ENCODE measurements at regions not wholly inside any gene's neighbourhood (a gene's known extent, or its start where the extent isn't known, plus 50 kb on each side); places are given as distances from the start of the nearest gene placed in this dataset.

- H3K4me3 ChIP-seq (ENCODE audit: low read depth, low read length), result no peak overlapping the region
- H3K36me3 ChIP-seq, result no peaks in the 10 kb centered on the region
- no peak for DNase-seq
- no peaks in the 10 kb centered on the region for H3K9me3 ChIP-seq (ENCODE audit: severe bottlenecking)
- H3K27me3 ChIP-seq (ENCODE audit: insufficient read depth, low read depth, severe bottlenecking), result no peaks in the 10 kb centered on the region
- no peak for TF ChIP-seq CTCF (IDR thresholded peaks at IDR 0.05; ENCODE audit: low read depth, low read length)
- H3K27ac ChIP-seq, result no peak overlapping the region
Measured at GRCh38 chr7:24407965-24408364, 124.0 kb downstream of the NPY start.

- no peaks in the 10 kb centered on the region for H3K36me3 ChIP-seq
Measured at GRCh38 chr7:24408798-24409430, 124.9 kb downstream of the NPY start.

GRCh38 chr7:24409431-24410024, 125.5 kb downstream of the NPY start:
- Histone ChIP-seq H3K9me3 (ENCODE audit: severe bottlenecking) (no peaks in the 10 kb centered on the region), H3K4me3 (ENCODE audit: low read depth, low read length) (no peak overlapping the region), H3K27ac (no peak overlapping the region), H3K27me3 (ENCODE audit: insufficient read depth, low read depth, severe bottlenecking) (no peaks in the 10 kb centered on the region), H3K36me3 (no peaks in the 10 kb centered on the region)
- DNase-seq, result no peak
- no peak for TF ChIP-seq CTCF (IDR thresholded peaks at IDR 0.05; ENCODE audit: low read depth, low read length)

More at GRCh38 chr7:24408798-24409430, 124.9 kb downstream of the NPY start:
- Histone ChIP-seq H3K27me3 (ENCODE audit: insufficient read depth, low read depth, severe bottlenecking) (no peaks in the 10 kb centered on the region), H3K4me3 (ENCODE audit: low read depth, low read length) (no peak overlapping the region), H3K27ac (no peak overlapping the region), H3K9me3 (ENCODE audit: severe bottlenecking) (no peaks in the 10 kb centered on the region)
- no peak for DNase-seq
- no peak for TF ChIP-seq CTCF (IDR thresholded peaks at IDR 0.05; ENCODE audit: low read depth, low read length)

- no peak overlapping the region for H3K27ac ChIP-seq
- no peak for DNase-seq
Measured at GRCh38 chr7:24411226-24411625, 127.2 kb downstream of the NPY start.

GRCh38 chr7:24417526-24418120, 133.6 kb downstream of the NPY start:
- no peak for DNase-seq
- no peak for TF ChIP-seq CTCF (IDR thresholded peaks at IDR 0.05; ENCODE audit: low read depth, low read length)
- H3K27me3 ChIP-seq (ENCODE audit: insufficient read depth, low read depth, severe bottlenecking), result no peaks in the 10 kb centered on the region
- H3K9me3 ChIP-seq (ENCODE audit: severe bottlenecking), result no peaks in the 10 kb centered on the region
- no peaks in the 10 kb centered on the region for H3K36me3 ChIP-seq
- no peak overlapping the region for H3K4me3 ChIP-seq (ENCODE audit: low read depth, low read length)
- no peak overlapping the region for H3K27ac ChIP-seq

More at GRCh38 chr7:24411226-24411625, 127.2 kb downstream of the NPY start:
- Histone ChIP-seq H3K27me3 (ENCODE audit: insufficient read depth, low read depth, severe bottlenecking) (no peaks in the 10 kb centered on the region), H3K36me3 (no peaks in the 10 kb centered on the region), H3K9me3 (ENCODE audit: severe bottlenecking) (no peaks in the 10 kb centered on the region), H3K4me3 (ENCODE audit: low read depth, low read length) (no peak overlapping the region)
- TF ChIP-seq CTCF (IDR thresholded peaks at IDR 0.05; ENCODE audit: low read depth, low read length), result no peak
